ENCODE measurements at regions not wholly inside any gene's neighbourhood (a gene's known extent, or its start where the extent isn't known, plus 50 kb on each side); places are given as distances from the start of the nearest gene placed in this dataset.
"Not testable (repeated sequence)": the region's sequence is repeated elsewhere in the genome, so short reads cannot be mapped to it uniquely, and the experiment has no call there.

GRCh38 chr17:54172985-54173316 lies 350.2 kb downstream of the KIF2B start:
- Histone ChIP-seq H3K79me2 (ENCODE audit: low read length) (no peaks in the 10 kb centered on the region), H3K4me1 (ENCODE audit: low read length) (no peaks in the 10 kb centered on the region), H3K27me3 (ENCODE audit: low read length) (no peaks in the 10 kb centered on the region), H3K4me3 (ENCODE audit: low read length) (no peak overlapping the region), H3K36me3 (ENCODE audit: insufficient read depth, low read length) (no peaks in the 10 kb centered on the region), H3K27ac (ENCODE audit: low read length) (no peak overlapping the region), H3K9ac (ENCODE audit: low read length) (no peak overlapping the region), H2AFZ (ENCODE audit: low read length) (no peak overlapping the region), H4K20me1 (ENCODE audit: insufficient read depth, low read depth, low read length) (no peaks in the 10 kb centered on the region), H3K9me3 (ENCODE audit: low read length) (peaks cover 11% of the 10 kb centered on the region), H3K4me2 (ENCODE audit: low read depth, low read length, poor library complexity, severe bottlenecking) (no peak overlapping the region), H3K9me2 (replicated peaks; ENCODE audit: insufficient read depth, low read length) (no peaks in the 10 kb centered on the region)
- DNase-seq = no peak

- Histone ChIP-seq H3K79me2 (ENCODE audit: low read length) (no peaks in the 10 kb centered on the region), H4K20me1 (ENCODE audit: insufficient read depth, low read depth, low read length) (no peaks in the 10 kb centered on the region), H3K9me3 (ENCODE audit: low read length) (peaks cover 12% of the 10 kb centered on the region), H3K9ac (ENCODE audit: low read length) (no peak overlapping the region), H3K27ac (ENCODE audit: low read length) (no peak overlapping the region), H3K9me2 (replicated peaks; ENCODE audit: insufficient read depth, low read length) (no peaks in the 10 kb centered on the region), H3K4me3 (ENCODE audit: low read length) (no peak overlapping the region), H3K36me3 (ENCODE audit: insufficient read depth, low read length) (no peaks in the 10 kb centered on the region), H3K27me3 (ENCODE audit: low read length) (no peaks in the 10 kb centered on the region), H3K4me1 (ENCODE audit: low read length) (no peaks in the 10 kb centered on the region), H2AFZ (ENCODE audit: low read length) (no peak overlapping the region), H3K4me2 (ENCODE audit: low read depth, low read length, poor library complexity, severe bottlenecking) (no peak overlapping the region)
- no peak for DNase-seq
These were observed 355.0 kb downstream of the KIF2B start for GRCh38 chr17:54177606-54178308.

GRCh38 chr17:54180950-54181349 lies 358.2 kb downstream of the KIF2B start:
- Histone ChIP-seq H3K9me3 (ENCODE audit: low read length) (peaks cover 19% of the 10 kb centered on the region), H3K27ac (ENCODE audit: low read length) (no peak overlapping the region), H3K4me3 (ENCODE audit: low read length) (no peak overlapping the region), H3K4me2 (ENCODE audit: low read depth, low read length, poor library complexity, severe bottlenecking) (no peak overlapping the region), H2AFZ (ENCODE audit: low read length) (no peak overlapping the region), H3K36me3 (ENCODE audit: insufficient read depth, low read length) (no peaks in the 10 kb centered on the region), H3K9me2 (replicated peaks; ENCODE audit: insufficient read depth, low read length) (no peaks in the 10 kb centered on the region), H3K79me2 (ENCODE audit: low read length) (no peaks in the 10 kb centered on the region), H4K20me1 (ENCODE audit: insufficient read depth, low read depth, low read length) (no peaks in the 10 kb centered on the region), H3K4me1 (ENCODE audit: low read length) (no peaks in the 10 kb centered on the region), H3K27me3 (ENCODE audit: low read length) (no peaks in the 10 kb centered on the region), H3K9ac (ENCODE audit: low read length) (no peak overlapping the region)
- DNase-seq = no peak

- no peaks in the 10 kb centered on the region for H3K36me3 ChIP-seq (ENCODE audit: insufficient read depth, low read length)
- H3K27me3 ChIP-seq (ENCODE audit: low read length) = no peaks in the 10 kb centered on the region
- H3K27ac ChIP-seq (ENCODE audit: low read length) = no peak overlapping the region
- H3K9me2 ChIP-seq (replicated peaks; ENCODE audit: insufficient read depth, low read length) = no peaks in the 10 kb centered on the region; the same call in 1 of the 2 replicates
- no peak overlapping the region for H3K9ac ChIP-seq (ENCODE audit: low read length)
- H3K4me3 ChIP-seq (ENCODE audit: low read length) = no peak overlapping the region
- no peak overlapping the region for H2AFZ ChIP-seq (ENCODE audit: low read length)
- DNase-seq = no peak
- no peak overlapping the region for H3K4me2 ChIP-seq (ENCODE audit: low read depth, low read length, poor library complexity, severe bottlenecking)
- H4K20me1 ChIP-seq (ENCODE audit: insufficient read depth, low read depth, low read length) = no peaks in the 10 kb centered on the region
- peaks cover 20% of the 10 kb centered on the region for H3K9me3 ChIP-seq (ENCODE audit: low read length)
- H3K4me1 ChIP-seq (ENCODE audit: low read length) = no peaks in the 10 kb centered on the region
- H3K79me2 ChIP-seq (ENCODE audit: low read length) = no peaks in the 10 kb centered on the region
These were observed 368.5 kb downstream of the KIF2B start for GRCh38 chr17:54191261-54191660.

- Histone ChIP-seq H3K4me2 (ENCODE audit: low read depth, low read length, poor library complexity, severe bottlenecking) (no peak overlapping the region), H3K4me3 (ENCODE audit: low read length) (no peak overlapping the region), H3K9me3 (ENCODE audit: low read length) (peaks cover 16% of the 10 kb centered on the region), H2AFZ (ENCODE audit: low read length) (no peak overlapping the region), H3K4me1 (ENCODE audit: low read length) (no peaks in the 10 kb centered on the region), H3K79me2 (ENCODE audit: low read length) (no peaks in the 10 kb centered on the region), H3K36me3 (ENCODE audit: insufficient read depth, low read length) (no peaks in the 10 kb centered on the region), H3K9me2 (replicated peaks; ENCODE audit: insufficient read depth, low read length) (no peaks in the 10 kb centered on the region), H3K27me3 (ENCODE audit: low read length) (no peaks in the 10 kb centered on the region), H4K20me1 (ENCODE audit: insufficient read depth, low read depth, low read length) (no peaks in the 10 kb centered on the region), H3K9ac (ENCODE audit: low read length) (no peak overlapping the region), H3K27ac (ENCODE audit: low read length) (no peak overlapping the region)
- no peak for DNase-seq
These were observed 371.5 kb downstream of the KIF2B start for GRCh38 chr17:54194268-54194667.

GRCh38 chr17:54196751-54197150 lies 374.0 kb downstream of the KIF2B start:
- Histone ChIP-seq H2AFZ (ENCODE audit: low read length) (no peak overlapping the region), H3K9me2 (replicated peaks; ENCODE audit: insufficient read depth, low read length) (no peaks in the 10 kb centered on the region), H3K27ac (ENCODE audit: low read length) (no peak overlapping the region), H3K9ac (ENCODE audit: low read length) (no peak overlapping the region), H3K4me2 (ENCODE audit: low read depth, low read length, poor library complexity, severe bottlenecking) (no peak overlapping the region), H3K4me1 (ENCODE audit: low read length) (no peaks in the 10 kb centered on the region), H3K4me3 (ENCODE audit: low read length) (no peak overlapping the region), H3K27me3 (ENCODE audit: low read length) (no peaks in the 10 kb centered on the region), H3K9me3 (ENCODE audit: low read length) (peaks cover 15% of the 10 kb centered on the region), H3K79me2 (ENCODE audit: low read length) (no peaks in the 10 kb centered on the region), H3K36me3 (ENCODE audit: insufficient read depth, low read length) (no peaks in the 10 kb centered on the region), H4K20me1 (ENCODE audit: insufficient read depth, low read depth, low read length) (no peaks in the 10 kb centered on the region)
- DNase-seq = no peak

GRCh38 chr17:54201380-54201779 lies 378.7 kb downstream of the KIF2B start:
- H3K4me1 ChIP-seq (ENCODE audit: low read length); H3K9ac ChIP-seq (ENCODE audit: low read length); H3K79me2 ChIP-seq (ENCODE audit: low read length); H3K27me3 ChIP-seq (ENCODE audit: low read length); DNase-seq; H4K20me1 ChIP-seq (ENCODE audit: insufficient read depth, low read depth, low read length); H3K27ac ChIP-seq (ENCODE audit: low read length); H2AFZ ChIP-seq (ENCODE audit: low read length); H3K9me2 ChIP-seq (replicated peaks; ENCODE audit: insufficient read depth, low read length); H3K36me3 ChIP-seq (ENCODE audit: insufficient read depth, low read length); H3K4me3 ChIP-seq (ENCODE audit: low read length); H3K4me2 ChIP-seq (ENCODE audit: low read depth, low read length, poor library complexity, severe bottlenecking): not testable (repeated sequence)
- H3K9me3 ChIP-seq (ENCODE audit: low read length) = peaks cover 17% of the 10 kb centered on the region

GRCh38 chr17:54220829-54221228 lies 398.1 kb downstream of the KIF2B start:
- H3K27ac ChIP-seq (ENCODE audit: low read length) = no peak overlapping the region
- H3K9me3 ChIP-seq (ENCODE audit: low read length) = peaks cover 43% of the 10 kb centered on the region
- no peaks in the 10 kb centered on the region for H3K27me3 ChIP-seq (ENCODE audit: low read length)
- no peaks in the 10 kb centered on the region for H3K79me2 ChIP-seq (ENCODE audit: low read length)
- no peaks in the 10 kb centered on the region for H3K4me1 ChIP-seq (ENCODE audit: low read length)
- no peak overlapping the region for H3K9ac ChIP-seq (ENCODE audit: low read length)
- DNase-seq = no peak
- H2AFZ ChIP-seq (ENCODE audit: low read length) = no peak overlapping the region
- H3K36me3 ChIP-seq (ENCODE audit: insufficient read depth, low read length) = no peaks in the 10 kb centered on the region
- no peak overlapping the region for H3K4me2 ChIP-seq (ENCODE audit: low read depth, low read length, poor library complexity, severe bottlenecking)
- no peaks in the 10 kb centered on the region for H4K20me1 ChIP-seq (ENCODE audit: insufficient read depth, low read depth, low read length)
- no peak overlapping the region for H3K4me3 ChIP-seq (ENCODE audit: low read length)
- H3K9me2 ChIP-seq (replicated peaks; ENCODE audit: insufficient read depth, low read length) = no peaks in the 10 kb centered on the region

GRCh38 chr17:54221499-54221898 lies 398.8 kb downstream of the KIF2B start:
- no peaks in the 10 kb centered on the region for H4K20me1 ChIP-seq (ENCODE audit: insufficient read depth, low read depth, low read length)
- H3K27ac ChIP-seq (ENCODE audit: low read length) = no peak overlapping the region
- no peak overlapping the region for H2AFZ ChIP-seq (ENCODE audit: low read length)
- H3K4me1 ChIP-seq (ENCODE audit: low read length) = no peaks in the 10 kb centered on the region
- no peak for DNase-seq
- H3K79me2 ChIP-seq (ENCODE audit: low read length) = no peaks in the 10 kb centered on the region
- peaks cover 37% of the 10 kb centered on the region for H3K9me3 ChIP-seq (ENCODE audit: low read length)
- H3K4me3 ChIP-seq (ENCODE audit: low read length) = no peak overlapping the region
- H3K36me3 ChIP-seq (ENCODE audit: insufficient read depth, low read length) = no peaks in the 10 kb centered on the region
- no peaks in the 10 kb centered on the region for H3K9me2 ChIP-seq (replicated peaks; ENCODE audit: insufficient read depth, low read length)
- no peaks in the 10 kb centered on the region for H3K27me3 ChIP-seq (ENCODE audit: low read length)
- no peak overlapping the region for H3K4me2 ChIP-seq (ENCODE audit: low read depth, low read length, poor library complexity, severe bottlenecking)
- no peak overlapping the region for H3K9ac ChIP-seq (ENCODE audit: low read length)
